DOHH2 (cell line): ENCODE measurements at regions not wholly inside any gene's neighbourhood (a gene's known extent, or its start where the extent isn't known, plus 50 kb on each side); places are given as distances from the start of the nearest gene placed in this dataset.

Experiments
- EZH2phosphoT487 ChIP-seq: fragments of 200-600 bp; sonication (generic); IDR thresholded peaks from 2 replicates; pipeline ENCODE4 v1.6.1; 2017; ENCODE audit warnings: borderline replicate concordance, mild to moderate bottlenecking, antibody characterized with exemption, low read length, moderate library complexity, mixed read lengths
- TF ChIP-seq, protein P1 (sequence below): fragments of 200-600 bp; sonication (generic); IDR thresholded peaks from one replicate; pipeline ENCODE4 v1.5.1; 2014; ENCODE audit warnings: antibody characterized with exemption, mild to moderate bottlenecking, low read depth, low read length; ENCODE audit not compliant: poor library complexity, severe bottlenecking

DNA sequence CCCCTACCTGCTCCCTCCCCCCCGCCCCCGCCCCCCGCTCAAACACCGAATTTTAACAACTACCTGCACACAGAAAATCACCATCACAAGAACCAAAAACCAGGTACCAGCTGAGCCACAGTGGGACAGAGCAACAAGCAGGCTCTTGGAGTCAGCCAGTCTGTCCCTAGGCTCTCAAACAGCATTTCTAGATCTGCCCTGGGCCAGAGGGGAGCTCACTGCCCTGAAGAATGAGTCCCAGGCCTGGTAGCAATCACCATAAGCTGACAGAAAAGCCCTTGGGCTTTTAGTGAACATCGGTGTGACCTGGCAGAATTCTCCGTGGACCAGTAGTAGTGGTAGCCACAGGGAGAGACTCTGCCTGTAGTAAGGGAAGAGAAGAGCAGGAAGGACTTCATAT is 58.3 kb downstream of the C11orf87 start:
- TF ChIP-seq, protein P1, sequence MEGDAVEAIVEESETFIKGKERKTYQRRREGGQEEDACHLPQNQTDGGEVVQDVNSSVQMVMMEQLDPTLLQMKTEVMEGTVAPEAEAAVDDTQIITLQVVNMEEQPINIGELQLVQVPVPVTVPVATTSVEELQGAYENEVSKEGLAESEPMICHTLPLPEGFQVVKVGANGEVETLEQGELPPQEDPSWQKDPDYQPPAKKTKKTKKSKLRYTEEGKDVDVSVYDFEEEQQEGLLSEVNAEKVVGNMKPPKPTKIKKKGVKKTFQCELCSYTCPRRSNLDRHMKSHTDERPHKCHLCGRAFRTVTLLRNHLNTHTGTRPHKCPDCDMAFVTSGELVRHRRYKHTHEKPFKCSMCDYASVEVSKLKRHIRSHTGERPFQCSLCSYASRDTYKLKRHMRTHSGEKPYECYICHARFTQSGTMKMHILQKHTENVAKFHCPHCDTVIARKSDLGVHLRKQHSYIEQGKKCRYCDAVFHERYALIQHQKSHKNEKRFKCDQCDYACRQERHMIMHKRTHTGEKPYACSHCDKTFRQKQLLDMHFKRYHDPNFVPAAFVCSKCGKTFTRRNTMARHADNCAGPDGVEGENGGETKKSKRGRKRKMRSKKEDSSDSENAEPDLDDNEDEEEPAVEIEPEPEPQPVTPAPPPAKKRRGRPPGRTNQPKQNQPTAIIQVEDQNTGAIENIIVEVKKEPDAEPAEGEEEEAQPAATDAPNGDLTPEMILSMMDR: no peak
- TF ChIP-seq EZH2phosphoT487: no peak
